ENCODE measurements at regions not wholly inside any gene's neighbourhood (a gene's known extent, or its start where the extent isn't known, plus 50 kb on each side); places are given as distances from the start of the nearest gene placed in this dataset.
"Not testable (repeated sequence)": the region's sequence is repeated elsewhere in the genome, so short reads cannot be mapped to it uniquely, and the experiment has no call there.

DNA sequence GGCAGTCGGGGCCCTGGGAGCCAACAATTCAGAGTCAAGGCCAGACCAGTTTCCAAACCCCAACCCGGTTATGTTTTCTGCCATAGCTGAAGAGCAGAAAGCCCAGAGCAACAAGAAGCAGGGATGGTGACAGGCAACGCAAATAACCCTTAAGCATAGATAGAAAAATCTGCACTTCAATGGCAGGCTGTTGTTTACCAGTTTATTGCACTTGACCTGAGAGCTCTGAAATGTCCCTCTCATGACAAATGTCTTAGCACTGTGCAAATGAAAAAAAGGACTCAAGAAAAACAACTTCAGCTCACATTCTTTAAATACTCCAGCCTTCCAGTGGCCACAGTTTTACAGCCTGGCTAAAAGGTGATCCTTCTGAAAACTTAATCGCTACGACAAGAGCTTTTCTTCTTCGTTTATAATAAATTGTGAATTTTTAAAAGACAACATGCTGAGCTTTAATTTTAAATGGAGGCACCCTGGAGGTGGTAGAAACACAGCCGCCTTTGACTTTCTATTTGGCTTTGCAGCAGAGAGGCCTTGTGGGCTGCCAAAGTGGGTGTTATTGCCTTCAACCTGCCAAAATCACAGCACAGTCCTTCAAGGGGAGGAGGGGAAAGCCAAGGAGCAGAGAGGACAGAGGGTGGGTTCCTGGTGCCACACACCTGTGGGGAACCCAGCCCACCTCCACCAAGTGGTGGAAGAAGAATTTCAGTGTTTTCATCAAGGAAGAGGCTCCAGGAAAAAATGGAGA lies 289.5 kb upstream of the CDYL start:
- no peak for DNase-seq

DNA sequence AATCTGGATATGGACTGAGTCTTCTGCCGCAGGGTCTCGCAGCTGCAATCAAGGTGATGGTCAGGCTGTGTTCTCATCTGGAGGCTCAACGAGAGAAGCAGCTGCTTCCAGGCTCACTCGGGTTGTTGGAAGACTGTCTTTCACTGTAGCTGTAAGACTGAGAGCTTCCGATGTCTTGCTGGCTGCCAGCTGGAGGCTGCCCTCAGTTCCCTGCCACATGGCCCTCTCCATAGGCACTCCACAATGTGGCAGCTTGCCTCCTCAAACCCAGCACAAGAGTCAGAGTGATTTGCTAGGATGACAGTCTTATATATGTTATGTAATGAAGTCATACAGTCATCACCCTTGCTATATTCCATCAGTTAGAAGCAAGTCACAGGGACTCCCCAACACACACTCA lies 290.5 kb upstream of the CDYL start:
- no peak for DNase-seq

- no peak for DNase-seq
These were observed 293.7 kb upstream of the CDYL start for GRCh38 chr6:4482461-4482860.

DNA sequence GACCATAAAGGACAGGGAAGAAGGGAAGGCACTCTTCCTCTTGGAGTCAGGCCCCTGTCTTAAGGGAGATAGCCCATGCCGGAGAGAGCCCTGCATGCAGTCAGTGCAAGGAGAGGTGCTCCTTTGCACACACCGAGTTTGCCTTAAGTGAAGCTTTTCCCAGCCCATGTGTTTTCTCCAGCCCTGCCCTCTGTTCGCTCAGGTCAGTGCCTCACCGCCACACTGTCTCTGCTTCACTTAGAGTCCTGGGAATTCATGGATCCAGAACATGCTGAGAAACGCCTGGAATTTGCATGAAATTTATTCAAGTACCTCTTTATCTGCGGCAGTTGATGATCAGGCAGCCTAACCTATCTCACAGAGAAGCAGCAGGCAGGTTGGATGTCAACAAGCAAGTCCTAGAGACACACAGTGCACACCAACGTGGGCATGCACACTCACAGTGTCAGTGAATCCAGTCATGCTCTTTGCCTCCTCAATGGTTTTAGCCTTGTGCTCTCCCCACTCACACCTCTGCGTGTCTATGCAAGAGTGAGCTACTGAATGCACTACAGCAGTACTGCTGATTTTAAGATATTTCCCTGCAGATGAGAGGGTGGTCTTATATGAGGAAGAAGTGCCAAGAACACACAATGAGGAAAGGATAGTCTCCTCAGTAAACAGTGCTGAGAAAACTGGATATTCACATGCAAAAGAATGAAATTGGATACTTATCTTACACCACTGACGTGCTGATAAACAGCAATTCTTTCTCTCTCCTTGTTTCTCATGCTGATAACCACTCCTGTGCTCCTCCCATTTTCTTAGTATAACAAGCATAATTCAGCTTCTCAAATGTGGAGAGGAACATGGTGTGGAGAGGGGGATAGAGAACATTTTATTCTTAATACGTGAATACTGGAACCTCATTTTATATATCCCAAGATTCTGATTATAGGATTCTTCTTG lies 295.1 kb upstream of the CDYL start:
- no peak for DNase-seq

DNA sequence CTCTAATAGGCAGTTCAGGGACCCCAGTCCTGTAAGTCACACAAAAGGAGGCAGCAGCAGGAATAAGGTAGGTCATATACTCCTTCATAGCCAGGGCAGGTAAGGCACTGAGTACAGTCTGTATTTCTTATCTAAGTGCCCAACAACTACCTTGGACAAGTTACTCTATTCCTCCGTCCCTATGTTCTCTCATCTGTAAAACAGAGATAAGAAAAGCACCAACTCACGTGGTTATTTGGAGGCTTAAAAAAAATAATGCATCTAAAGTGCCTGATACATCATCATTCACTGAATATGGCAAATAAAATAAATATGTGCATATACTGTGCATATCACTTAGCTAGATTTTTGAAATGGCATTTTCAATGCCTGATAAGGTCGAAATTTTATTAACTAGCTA lies 298.1 kb upstream of the CDYL start:
- DNase-seq = no peak

DNA sequence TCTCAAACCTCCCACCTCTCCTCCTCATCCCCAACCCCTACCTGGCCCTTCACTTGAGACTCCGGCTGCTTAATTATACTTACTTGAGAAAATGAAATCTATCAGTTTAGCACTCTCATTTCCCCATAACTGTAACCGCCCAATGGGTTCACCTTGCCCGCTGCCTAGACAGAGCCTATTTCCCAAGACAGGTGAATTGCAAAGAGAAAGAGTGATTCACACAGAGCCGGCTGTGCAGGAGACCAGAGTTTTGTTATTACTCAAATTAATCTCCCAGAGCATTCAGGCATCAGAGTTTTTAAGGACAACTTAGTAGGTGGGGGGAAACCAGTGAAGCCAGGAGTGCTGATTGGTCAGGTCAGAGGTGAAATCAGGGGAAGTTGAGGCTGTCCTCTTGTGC lies 301.4 kb upstream of the CDYL start:
- DNase-seq = peak; percentile 1

- DNase-seq = no peak
These were observed 303.1 kb upstream of the CDYL start for GRCh38 chr6:4472969-4473642.

GRCh38 chr6:4472222-4472621 lies 304.0 kb upstream of the CDYL start:
- no peak for DNase-seq

DNA sequence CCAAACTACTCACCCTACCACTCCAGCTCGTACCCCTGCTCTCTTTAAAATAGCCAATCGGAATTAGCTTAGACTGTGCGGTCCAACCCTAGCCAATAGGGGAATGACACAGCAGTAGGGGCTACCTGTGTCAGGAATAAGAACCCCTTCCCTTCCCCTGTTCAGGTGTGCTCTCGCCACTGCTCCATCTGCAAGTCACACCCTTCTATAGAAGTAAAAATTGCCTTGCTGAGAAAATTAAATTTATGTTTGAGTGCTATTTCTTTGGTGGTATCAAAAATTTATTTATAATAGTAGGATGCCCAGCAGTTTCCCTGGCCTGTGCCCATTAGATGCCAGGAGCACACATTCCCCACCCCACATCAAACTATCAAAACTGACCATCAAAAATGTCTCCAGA lies 304.7 kb upstream of the CDYL start:
- not testable (repeated sequence) for DNase-seq

DNA sequence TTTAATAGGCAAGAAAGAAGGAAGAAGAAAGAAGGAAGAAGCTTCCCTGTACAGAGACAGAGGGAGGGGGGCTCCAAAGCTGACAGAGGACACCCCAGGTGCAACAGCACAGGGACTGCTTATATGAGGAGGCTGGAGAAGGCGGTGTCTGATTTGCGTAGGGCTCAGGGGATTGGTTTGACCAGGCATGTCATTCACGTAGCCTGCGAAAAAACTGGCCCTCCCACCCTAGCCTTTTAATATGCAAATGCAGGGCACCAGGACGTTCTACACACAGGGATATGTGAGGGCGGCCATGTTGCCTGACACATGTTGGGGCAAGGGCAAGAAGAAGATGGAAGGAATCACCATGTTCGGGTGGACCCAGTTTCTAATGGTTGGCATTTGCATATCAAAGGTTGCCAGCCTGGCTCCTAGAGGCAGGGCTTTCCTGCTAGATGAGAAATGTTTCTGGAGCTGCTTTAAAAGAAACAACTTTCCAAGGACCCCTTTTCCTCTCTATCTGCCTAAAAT lies 305.4 kb upstream of the CDYL start:
- DNase-seq = no peak

GRCh38 chr6:4466769-4467480 lies 309.3 kb upstream of the CDYL start:
- DNase-seq = no peak

- no peak for DNase-seq
These were observed 309.9 kb upstream of the CDYL start for GRCh38 chr6:4466261-4466660.

- DNase-seq = no peak
These were observed 311.6 kb upstream of the CDYL start for GRCh38 chr6:4464638-4465037.

- DNase-seq = no peak
These were observed 313.0 kb upstream of the CDYL start for GRCh38 chr6:4463236-4463635.

DNA sequence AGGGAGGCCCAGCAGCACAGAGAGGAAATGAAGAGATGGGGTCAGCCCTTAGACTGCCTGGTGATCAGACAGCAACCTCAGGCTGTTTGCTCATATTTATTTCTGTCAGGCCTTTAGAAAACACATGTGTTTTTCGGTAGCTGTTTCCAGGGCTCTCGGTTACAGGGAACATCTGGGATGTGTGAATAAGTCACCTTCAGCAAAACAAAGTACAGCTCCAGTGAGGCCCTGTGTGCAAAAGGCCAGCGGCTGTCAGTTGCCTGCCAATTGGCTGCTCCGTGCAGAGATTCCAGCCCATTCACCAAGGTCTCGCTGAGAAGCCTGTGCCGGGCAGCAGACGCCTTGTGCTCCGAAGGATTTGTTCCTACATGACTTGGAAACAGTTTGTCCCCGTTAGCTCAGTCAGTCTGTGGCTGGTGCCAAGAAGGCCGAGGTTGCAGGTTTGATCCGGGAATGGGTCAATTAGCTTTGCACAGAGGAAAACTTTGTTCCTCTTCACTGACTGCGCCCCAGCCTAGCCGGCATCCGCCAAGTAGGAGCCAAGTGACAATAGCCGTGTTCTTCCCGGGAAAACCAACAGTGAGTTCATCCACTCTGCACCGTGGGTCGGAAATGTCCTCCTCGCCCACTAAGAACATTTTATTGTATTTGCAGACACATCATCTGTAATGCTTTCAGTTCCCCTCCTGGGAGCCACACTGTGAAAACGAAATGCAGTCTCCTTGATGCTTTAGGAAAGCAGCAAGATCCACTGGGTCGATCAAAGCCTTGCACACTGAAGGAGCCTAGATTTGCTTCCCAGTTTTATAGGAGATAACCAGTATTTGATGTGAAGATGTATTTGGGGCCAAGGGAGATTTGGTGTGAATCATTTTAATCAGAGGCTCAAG lies 315.4 kb upstream of the CDYL start:
- DNase-seq = no peak

- no peak for DNase-seq
These were observed 316.2 kb upstream of the CDYL start for GRCh38 chr6:4459996-4460395.

DNA sequence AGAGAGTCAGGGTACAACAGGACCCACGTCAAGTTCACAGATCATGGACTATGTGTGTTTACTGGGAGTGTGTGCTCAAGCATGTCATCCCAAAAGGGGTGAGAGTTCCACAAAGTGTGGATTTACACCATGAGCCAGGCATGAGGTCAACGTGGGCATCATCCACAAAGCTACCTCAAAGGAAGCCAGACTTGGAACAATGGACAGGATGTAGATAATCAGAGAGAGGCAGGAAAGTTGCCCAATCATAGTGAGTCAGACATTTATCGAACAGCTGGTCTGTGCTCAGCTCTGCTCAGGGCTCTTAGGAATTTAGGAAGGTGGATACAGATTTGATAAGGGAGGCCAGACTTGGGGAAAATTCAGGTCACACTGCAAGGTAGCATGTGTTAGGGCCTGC lies 317.2 kb upstream of the CDYL start:
- no peak for DNase-seq

GRCh38 chr6:4451718-4452117 lies 316.3 kb upstream of the ECI2 start:
- no peak for DNase-seq

DNA sequence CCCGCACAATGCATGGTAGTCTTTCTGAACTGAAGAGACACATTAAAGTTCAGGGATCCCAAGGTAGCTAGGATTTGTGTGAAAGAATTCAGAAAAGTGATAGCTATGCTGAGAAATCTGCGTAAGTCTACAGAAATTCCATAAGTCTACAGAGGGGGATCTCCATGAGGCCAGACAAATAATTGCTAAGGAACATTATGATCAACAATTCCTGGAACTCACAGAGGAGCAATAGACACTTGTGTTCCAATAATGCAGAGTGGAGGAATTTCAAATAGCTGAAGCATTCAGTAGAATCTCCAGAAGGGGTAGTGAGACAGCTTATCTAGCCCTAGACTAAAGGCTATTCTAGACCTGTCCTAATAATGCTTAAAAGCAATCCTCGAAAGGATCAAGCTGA lies 315.7 kb upstream of the ECI2 start:
- DNase-seq = no peak

DNA sequence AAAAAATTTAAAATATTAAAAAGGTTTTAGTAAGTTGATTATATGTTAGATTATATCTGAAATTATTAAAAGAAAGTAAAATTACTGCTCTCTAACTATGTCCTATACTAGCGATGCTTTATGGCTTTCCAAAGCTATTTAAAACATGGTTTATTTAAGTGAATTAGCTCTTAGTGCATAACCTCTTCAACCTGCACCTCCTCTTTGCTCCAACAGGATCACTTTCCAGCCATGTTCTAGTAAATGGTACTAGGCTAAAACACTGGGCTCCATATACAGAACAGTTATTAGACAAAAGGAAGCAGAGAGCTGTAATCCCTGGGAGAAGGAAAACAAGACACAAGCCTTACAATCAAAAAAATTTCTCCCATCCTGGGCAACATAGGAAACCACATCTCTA lies 314.9 kb upstream of the ECI2 start:
- no peak for DNase-seq

- no peak for DNase-seq
These were observed 314.0 kb upstream of the ECI2 start for GRCh38 chr6:4449409-4449808.

DNA sequence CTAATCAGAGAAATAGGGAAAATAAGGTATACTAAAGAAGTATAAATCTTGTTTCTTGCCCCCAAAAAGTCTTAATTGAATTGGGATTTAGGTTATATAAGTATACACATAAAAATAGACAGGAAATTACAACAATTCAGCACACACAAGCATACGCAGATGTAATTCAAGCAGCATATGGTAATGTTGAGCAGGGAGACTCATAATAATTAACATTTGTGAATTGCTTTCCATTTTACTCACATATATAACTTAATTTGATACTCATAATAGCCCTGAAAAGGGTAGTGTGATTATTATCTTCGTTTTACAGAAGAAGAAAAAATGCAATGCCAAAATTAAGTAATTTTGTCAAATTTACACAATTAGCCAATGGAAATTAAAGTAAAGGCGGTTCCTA lies 313.5 kb upstream of the ECI2 start:
- DNase-seq = no peak
